ENCODE measurements at regions not wholly inside any gene's neighbourhood (a gene's known extent, or its start where the extent isn't known, plus 50 kb on each side); places are given as distances from the start of the nearest gene placed in this dataset.

DNA sequence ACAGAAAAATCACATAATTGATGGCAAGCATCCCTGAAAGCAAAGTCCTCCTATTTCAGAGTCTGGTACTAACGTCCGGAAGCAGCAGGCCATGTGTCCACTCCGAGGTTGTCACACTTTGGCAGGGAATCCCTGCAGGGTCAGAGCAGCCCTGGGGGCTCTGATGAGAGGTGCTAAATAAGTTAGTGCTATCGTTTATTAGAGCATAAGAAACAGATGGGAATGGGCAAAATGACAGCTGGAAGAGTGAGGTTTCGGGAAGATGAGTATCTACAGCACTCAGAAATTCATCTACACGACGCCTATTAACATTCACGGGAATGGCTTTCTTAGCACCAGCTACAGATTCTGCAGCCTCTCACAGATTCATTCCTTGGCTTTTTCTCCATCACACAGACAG is 465.4 kb upstream of the PSMD7 start:
- Mint-ChIP-seq H3K4me1 (ENCODE audit: unreplicated experiment) (peaks cover 8% of the 10 kb centered on the region), H3K4me3 (no peak overlapping the region), H3K27me3 (peaks cover 6% of the 10 kb centered on the region), H3K9me3 (peaks cover 4% of the 10 kb centered on the region), H3K27ac (no peak overlapping the region), H3K36me3 (no peaks in the 10 kb centered on the region)
- DNase-seq (ENCODE audit: extremely low spot score, unreplicated experiment) = no peak
- no peak for TF ChIP-seq CTCF (conservative IDR thresholded peaks at IDR 0.05)

DNA sequence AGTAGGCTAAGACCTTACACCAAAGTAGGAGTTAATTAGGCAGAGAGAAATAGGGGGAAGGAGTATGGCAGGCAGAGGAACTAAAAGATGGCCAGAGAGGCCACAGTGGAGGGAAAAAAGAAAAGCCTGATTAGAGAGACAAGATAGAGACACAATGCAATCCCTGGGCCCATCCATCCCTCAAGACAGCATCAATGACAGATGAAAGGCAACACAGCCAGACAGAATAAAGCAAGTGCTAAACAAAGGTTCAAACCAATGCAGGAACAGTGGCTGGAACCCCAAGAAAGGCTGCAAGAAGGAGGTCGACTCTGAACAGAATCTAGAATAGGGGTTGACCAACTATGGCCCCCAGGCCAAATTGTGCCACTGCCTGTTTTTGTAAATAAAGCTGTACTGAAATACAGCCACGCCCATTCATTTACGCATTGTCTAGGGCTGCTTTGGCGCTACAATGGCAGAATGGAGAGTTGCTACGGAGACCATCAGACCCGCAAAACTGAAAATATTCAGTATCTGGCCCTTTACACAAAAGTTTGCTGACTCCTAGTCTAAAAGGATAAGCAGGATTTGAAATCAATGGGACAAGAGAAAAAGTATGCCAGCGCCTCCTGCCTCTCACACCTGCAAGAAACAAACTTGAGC is 473.3 kb upstream of the PSMD7 start:
- Mint-ChIP-seq H3K4me3 (no peak overlapping the region), H3K27me3 (no peaks in the 10 kb centered on the region), H3K36me3 (no peaks in the 10 kb centered on the region), H3K27ac (no peak overlapping the region), H3K4me1 (ENCODE audit: unreplicated experiment) (no peaks in the 10 kb centered on the region), H3K9me3 (no peaks in the 10 kb centered on the region)
- no peak for DNase-seq (ENCODE audit: extremely low spot score, unreplicated experiment)
- no peak for TF ChIP-seq CTCF (conservative IDR thresholded peaks at IDR 0.05)

GRCh38 chr16:73817526-73818324 is 478.9 kb upstream of the PSMD7 start:
- Mint-ChIP-seq H3K9me3 (no peaks in the 10 kb centered on the region), H3K36me3 (no peaks in the 10 kb centered on the region), H3K27ac (no peak overlapping the region), H3K4me3 (no peak overlapping the region), H3K4me1 (ENCODE audit: unreplicated experiment) (peaks cover 14% of the 10 kb centered on the region), H3K27me3 (no peaks in the 10 kb centered on the region)
- no peak for TF ChIP-seq CTCF (conservative IDR thresholded peaks at IDR 0.05)
- no peak for DNase-seq (ENCODE audit: extremely low spot score, unreplicated experiment)

GRCh38 chr16:73813527-73813926 is 483.1 kb upstream of the PSMD7 start:
- H3K9me3 Mint-ChIP-seq = no peaks in the 10 kb centered on the region
- H3K27ac Mint-ChIP-seq = no peak overlapping the region
- DNase-seq (ENCODE audit: extremely low spot score, unreplicated experiment) = no peak
- H3K36me3 Mint-ChIP-seq = no peaks in the 10 kb centered on the region
- no peak for TF ChIP-seq CTCF (conservative IDR thresholded peaks at IDR 0.05)
- H3K4me3 Mint-ChIP-seq = no peak overlapping the region
- H3K4me1 Mint-ChIP-seq (ENCODE audit: unreplicated experiment) = peaks cover 14% of the 10 kb centered on the region
- peaks cover 3% of the 10 kb centered on the region for H3K27me3 Mint-ChIP-seq

GRCh38 chr16:73804456-73804855 is 492.2 kb upstream of the PSMD7 start:
- DNase-seq (ENCODE audit: extremely low spot score, unreplicated experiment) = no peak
- TF ChIP-seq CTCF (conservative IDR thresholded peaks at IDR 0.05) = no peak
- H3K27ac Mint-ChIP-seq = no peak overlapping the region
- no peaks in the 10 kb centered on the region for H3K9me3 Mint-ChIP-seq
- H3K36me3 Mint-ChIP-seq = no peaks in the 10 kb centered on the region
- H3K27me3 Mint-ChIP-seq = peaks cover 9% of the 10 kb centered on the region
- H3K4me3 Mint-ChIP-seq = no peak overlapping the region
- no peaks in the 10 kb centered on the region for H3K4me1 Mint-ChIP-seq (ENCODE audit: unreplicated experiment)
